NOMO-1 treated with DMSO at 0.1 percent for 48 hours (cell line): ENCODE measurements at regions not wholly inside any gene's neighbourhood (a gene's known extent, or its start where the extent isn't known, plus 50 kb on each side); places are given as distances from the start of the nearest gene placed in this dataset.
"Not testable (repeated sequence)": the region's sequence is repeated elsewhere in the genome, so short reads cannot be mapped to it uniquely, and the experiment has no call there.

ENCODE experiments used
- DNase-seq: peaks from one replicate; lab custom pipeline; 2025; ENCODE audit not compliant: unreplicated experiment; lab: John Stamatoyannopoulos, UW

GRCh38 chr14:45633220-45633984, 380.4 kb upstream of the MIS18BP1 start:
- DNase-seq: no peak

GRCh38 chr14:45621731-45622130, 368.7 kb upstream of the MIS18BP1 start:
- no peak for DNase-seq

DNA sequence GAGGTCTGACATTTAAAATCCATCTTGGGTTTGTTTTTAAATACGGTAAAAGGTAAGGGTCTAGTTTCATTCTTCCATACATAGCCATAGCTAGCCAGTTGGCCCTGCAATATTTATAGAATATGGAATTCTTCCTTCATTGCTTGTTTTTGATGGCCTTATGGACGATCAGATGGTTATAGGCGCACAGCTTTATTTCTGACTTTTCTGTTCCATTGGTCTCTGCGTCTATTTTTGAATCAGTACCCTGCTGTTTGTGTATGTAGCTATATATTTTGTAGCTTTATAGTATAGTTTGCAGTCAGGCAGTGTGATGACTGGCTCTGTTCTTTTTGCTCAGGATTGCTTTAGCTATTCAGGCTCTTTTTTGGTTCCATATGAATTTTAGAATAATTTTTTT, 366.8 kb upstream of the MIS18BP1 start:
- DNase-seq: no peak

DNA sequence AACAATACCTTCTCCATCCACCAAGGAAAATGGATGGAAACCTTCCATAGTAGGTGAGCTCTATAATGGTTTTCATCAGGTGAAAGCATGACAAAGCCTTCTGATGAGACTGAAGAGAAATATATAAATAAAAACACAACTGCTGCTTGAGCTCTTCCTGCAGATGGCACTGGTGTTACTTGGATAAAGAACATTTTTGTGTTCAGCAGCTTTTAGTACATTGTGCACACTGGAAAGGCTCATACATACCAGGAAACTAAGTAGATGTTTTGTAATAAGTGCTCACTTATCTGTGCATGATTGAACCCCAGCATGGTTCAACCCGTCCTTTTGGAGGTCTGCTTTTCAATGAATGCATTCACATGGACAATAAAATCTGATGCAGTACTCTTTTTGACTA, 357.3 kb upstream of the MIS18BP1 start:
- no peak for DNase-seq

GRCh38 chr14:45587142-45587541, 334.1 kb upstream of the MIS18BP1 start:
- DNase-seq: no peak

DNA sequence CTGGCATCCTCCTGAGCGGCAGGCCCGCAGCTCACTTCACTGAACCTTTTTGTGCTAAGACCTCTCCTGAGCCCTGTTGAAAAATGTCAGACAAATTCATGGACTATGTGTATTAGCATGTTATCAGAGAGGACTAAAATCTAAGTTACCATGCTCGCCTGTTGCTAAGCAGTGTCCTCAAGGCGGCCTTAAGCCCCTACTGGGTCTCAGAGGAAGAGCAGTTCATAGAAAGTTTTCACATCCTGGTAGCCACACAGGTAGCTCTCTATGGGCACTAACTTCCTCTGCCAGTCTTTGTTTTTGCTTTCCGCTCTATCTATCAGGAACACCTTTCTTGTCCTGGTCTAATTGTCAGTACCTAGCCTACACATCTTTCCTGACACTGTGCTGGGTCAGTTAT, 306.6 kb upstream of the MIS18BP1 start:
- no peak for DNase-seq

- no peak for DNase-seq
Measured at GRCh38 chr14:45558183-45558582, 305.2 kb upstream of the MIS18BP1 start.

DNA sequence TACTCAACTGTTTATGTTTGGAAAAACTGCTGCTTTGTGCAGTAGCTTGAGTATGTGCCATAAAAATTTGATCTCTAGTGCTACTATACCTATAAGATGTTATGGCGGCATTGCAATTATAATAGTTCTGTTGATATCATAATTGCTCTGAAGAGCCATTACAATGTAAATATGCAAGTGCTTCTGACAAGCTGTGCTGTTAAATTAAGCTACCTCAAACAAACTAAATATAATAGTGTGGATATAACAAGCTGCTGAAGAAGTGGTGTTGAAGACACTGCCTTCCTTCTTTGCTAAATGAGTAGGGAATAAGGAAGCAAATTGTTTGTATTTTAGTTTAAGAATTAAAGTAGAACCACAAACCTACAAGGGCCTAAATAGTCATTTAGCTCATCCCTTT, 301.0 kb upstream of the MIS18BP1 start:
- no peak for DNase-seq

DNA sequence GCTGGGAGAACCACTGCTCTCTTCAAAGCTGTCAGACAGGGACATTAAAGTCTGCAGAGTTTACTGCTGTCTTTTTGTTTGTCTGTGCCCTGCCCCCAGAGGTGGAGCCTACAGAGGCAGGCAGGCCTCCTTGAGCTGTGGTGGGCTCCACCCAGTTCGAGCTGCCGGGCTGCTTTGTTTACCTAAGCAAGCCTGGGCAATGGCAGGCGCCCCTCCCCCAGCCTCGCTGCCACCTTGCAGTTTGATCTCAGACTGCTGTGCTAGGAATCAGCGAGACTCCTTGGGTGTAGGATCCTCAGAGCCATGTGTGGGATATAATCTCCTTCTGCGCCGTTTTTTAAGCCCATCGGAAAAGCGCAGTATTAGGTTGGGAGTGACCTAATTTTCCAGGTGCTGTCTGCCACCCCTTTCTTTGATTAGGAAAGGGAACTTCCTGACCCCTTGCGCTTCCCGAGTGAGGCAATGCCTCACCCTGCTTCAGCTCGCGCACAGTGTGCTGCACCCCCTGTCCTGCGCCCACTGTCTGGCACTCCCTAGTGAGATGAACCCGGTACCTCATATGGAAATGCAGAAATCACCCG, 298.3 kb upstream of the MIS18BP1 start:
- not testable (repeated sequence) for DNase-seq

- DNase-seq: no peak
Measured at GRCh38 chr14:45531022-45531421, 278.0 kb upstream of the MIS18BP1 start.

DNA sequence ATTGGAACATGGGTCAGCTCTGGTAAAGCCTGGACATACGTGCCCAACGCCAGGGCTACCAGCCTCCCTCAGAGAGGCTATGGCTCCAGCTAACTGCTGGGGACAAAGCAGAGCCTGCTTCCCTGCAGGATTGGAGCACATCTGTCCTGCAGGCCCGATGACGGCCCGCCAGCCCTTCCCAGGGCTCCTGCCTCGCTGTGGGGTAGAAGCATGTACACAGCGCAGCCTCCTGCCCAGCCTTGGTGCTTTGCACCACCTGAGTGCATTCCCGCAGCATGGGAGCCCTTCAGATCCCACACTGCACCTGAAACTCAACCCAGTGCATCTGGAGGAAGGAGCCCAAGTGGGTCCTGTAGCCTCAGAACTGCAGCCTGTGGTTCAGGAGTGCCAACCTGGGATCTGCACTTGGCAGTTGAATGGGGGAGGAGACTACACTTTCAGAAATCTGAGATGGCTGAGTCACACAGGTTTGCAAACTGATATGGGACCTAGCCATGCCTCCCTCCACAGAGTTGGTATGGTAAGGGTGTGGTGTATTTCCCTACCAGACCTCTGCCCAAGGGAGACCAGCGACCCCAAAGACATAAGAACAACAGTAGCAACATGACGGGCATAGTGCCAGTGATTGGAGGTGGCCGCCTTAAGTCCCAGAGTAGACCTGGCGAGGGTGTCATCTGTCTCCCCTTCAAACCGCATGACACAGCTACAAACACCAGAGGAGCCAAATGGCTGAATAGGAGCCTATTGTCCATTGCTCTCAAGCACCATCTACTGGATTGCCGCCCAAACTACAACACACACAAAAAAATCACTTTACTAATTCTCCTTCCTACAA, 273.9 kb upstream of the MIS18BP1 start:
- no peak for DNase-seq

DNA sequence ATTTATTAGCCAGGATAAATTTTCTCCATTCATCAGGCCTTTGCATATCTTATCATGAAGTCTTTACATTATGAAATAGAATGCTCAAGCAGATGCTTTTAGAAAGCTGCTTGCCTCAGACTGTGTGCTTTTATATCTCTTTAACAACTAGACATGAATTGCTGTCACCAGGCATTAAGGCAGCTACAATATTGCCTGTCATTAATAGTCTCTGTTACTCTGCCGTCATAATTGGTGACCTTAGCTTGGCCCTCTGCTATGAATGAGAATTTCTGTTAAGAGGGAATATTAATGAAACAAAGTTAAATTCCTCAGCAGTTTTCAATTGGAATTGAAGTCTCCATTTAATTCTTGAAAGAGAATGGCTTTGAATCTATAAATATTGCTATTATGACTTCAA, 266.8 kb upstream of the MIS18BP1 start:
- DNase-seq: no peak

GRCh38 chr14:45492876-45493275, 239.9 kb upstream of the MIS18BP1 start:
- DNase-seq: no peak

DNA sequence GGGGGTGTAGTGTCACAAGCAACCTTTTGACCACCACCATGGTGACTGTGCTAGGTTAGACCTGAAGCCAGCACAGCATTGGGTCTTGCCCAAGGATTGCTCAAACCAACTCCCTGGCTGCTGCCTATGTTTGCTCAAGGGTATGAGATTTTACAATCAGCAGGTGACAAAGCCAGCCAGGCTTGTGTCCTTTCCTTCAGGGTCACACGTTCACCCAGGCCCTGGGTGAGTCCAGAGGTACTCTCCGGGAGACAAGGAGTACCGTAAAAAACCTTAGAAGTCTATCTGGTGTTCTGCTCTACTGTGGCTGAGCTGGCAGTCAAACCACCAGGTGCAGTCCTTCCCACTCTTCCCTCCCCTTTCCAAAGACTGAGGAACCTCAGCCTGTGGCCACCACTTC, 238.9 kb upstream of the MIS18BP1 start:
- no peak for DNase-seq

DNA sequence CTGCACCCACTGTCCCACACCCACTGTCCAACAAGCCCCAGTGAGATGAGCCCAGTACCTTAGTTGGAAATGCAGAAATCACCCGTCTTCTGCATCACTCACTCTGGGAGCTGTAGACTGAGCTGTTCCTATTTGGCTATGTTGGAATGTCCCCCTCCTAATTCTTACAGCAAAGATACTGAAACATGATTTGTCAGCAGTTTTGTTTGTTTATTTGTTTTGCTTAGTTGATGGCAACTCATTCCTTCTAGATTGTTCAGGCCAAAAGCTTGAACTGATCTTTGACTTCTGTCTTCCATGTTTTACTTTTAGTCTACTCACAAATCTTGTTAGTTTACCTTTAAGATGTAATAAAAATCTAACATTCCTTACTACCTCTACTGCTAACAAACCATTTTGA, 233.6 kb upstream of the MIS18BP1 start:
- no peak for DNase-seq

GRCh38 chr14:45467023-45467422, 214.0 kb upstream of the MIS18BP1 start:
- DNase-seq: no peak

GRCh38 chr14:45434221-45434620, 181.2 kb upstream of the MIS18BP1 start:
- no peak for DNase-seq

DNA sequence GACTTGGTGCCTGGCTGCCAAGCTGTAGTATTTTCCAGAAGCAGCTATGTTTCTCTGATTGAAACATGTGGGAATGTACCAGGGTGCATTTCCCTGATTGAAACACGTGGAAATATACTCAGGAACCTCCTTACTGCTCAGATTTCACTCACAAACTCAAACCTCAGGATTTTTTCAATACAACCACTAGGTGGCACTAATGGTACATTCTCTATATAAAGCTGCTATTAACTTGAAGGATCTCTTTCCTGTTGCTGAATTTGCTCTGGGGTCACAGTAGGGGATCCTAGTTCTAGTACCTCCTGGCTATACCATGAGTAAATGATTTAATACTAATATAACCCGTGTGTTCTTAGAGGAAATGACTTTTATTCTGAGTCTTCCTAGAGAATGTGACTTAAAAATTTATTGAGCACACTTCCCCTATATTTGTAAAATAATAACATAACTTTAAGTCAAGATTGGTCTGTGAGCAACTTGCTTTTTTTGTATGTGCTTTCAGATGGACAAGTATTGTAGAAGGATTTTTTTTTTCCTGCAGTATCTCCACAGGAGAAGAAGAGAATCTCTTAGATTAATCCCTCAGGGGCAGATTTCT, 173.8 kb upstream of the MIS18BP1 start:
- DNase-seq: peak; percentile 42

GRCh38 chr14:45406942-45407341, 153.9 kb upstream of the MIS18BP1 start:
- DNase-seq: no peak

- DNase-seq: no peak
Measured at GRCh38 chr14:45400950-45401640, 148.1 kb upstream of the MIS18BP1 start.

GRCh38 chr14:45400509-45400908, 147.5 kb upstream of the MIS18BP1 start:
- no peak for DNase-seq
